ENCODE measurements at regions not wholly inside any gene's neighbourhood (a gene's known extent, or its start where the extent isn't known, plus 50 kb on each side); places are given as distances from the start of the nearest gene placed in this dataset.

- TF ChIP-seq CTCF (IDR thresholded peaks at IDR 0.05): no peak
- TF ChIP-seq POLR2A (IDR thresholded peaks at IDR 0.05): no peak
These were observed 257.7 kb downstream of the SNX13 start for GRCh38 chr7:17682586-17682985.

Measured in breast epithelium (tissue), 3 donors.